ENCODE measurements at regions not wholly inside any gene's neighbourhood (a gene's known extent, or its start where the extent isn't known, plus 50 kb on each side); places are given as distances from the start of the nearest gene placed in this dataset.

GRCh38 chr11:25298450-25298849 lies 801.6 kb downstream of the LUZP2 start:
- no peak for TF ChIP-seq POLR2A (IDR thresholded peaks at IDR 0.05; ENCODE audit: low read depth)
- TF ChIP-seq CTCF (IDR thresholded peaks at IDR 0.05), result no peak
- TF ChIP-seq POLR2AphosphoS5 (IDR thresholded peaks at IDR 0.05), result no peak
